H1 (cell line): ENCODE measurements at regions not wholly inside any gene's neighbourhood (a gene's known extent, or its start where the extent isn't known, plus 50 kb on each side); places are given as distances from the start of the nearest gene placed in this dataset.

Experiments used
- TF ChIP-seq, protein P1 (sequence below): IDR thresholded peaks from 2 replicates; pipeline ENCODE4 v1.6.1; 2012; ENCODE audit warnings: low read length, inconsistent platforms

- TF ChIP-seq, protein P1, sequence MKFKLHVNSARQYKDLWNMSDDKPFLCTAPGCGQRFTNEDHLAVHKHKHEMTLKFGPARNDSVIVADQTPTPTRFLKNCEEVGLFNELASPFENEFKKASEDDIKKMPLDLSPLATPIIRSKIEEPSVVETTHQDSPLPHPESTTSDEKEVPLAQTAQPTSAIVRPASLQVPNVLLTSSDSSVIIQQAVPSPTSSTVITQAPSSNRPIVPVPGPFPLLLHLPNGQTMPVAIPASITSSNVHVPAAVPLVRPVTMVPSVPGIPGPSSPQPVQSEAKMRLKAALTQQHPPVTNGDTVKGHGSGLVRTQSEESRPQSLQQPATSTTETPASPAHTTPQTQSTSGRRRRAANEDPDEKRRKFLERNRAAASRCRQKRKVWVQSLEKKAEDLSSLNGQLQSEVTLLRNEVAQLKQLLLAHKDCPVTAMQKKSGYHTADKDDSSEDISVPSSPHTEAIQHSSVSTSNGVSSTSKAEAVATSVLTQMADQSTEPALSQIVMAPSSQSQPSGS: no peak
- TF ChIP-seq, all 59 proteins: peak for 0
Observed at GRCh38 chr6:9484091-9484490, 930.8 kb downstream of the TFAP2A start (continued).
